ENCODE measurements at regions not wholly inside any gene's neighbourhood (a gene's known extent, or its start where the extent isn't known, plus 50 kb on each side); places are given as distances from the start of the nearest gene placed in this dataset.

DNA sequence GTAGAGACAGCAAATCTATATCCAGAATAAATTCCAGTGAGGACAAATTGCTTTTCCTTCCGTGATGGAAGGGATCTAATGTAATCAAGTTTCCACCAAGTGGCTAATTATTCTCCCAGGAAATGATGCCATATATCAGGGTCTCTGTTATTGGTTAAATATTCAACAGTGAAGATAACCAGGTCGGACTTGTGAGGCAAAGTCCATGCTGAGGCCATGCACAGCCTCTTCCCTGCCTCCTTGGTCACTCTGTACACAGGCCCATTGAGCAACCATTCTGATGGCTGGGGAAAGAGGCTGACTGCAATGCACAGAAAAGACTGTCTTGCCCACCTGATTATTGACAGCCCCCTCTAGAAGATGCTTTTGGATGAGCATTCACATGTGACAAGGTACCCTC, 90.1 kb downstream of the TNFAIP2 start:
- TF ChIP-seq CTCF (IDR thresholded peaks at IDR 0.05) = no peak
- TF ChIP-seq POLR2A (IDR thresholded peaks at IDR 0.05) = no peak
